NOMO-1 treated with DMSO at 0.1 percent for 48 hours (cell line): ENCODE measurements at regions not wholly inside any gene's neighbourhood (a gene's known extent, or its start where the extent isn't known, plus 50 kb on each side); places are given as distances from the start of the nearest gene placed in this dataset.
A peak's percentile ranks its signal among the peaks of the same experiment; 100 is the strongest.

Source experiments
- DNase-seq: peaks from one replicate; lab custom pipeline; 2025; ENCODE audit not compliant: unreplicated experiment; lab: John Stamatoyannopoulos, UW

GRCh38 chr2:122156176-122156890 is 400.9 kb downstream of the TSN start:
- DNase-seq: peak; percentile 15

- no peak for DNase-seq
Observed at GRCh38 chr2:122157158-122157557, 401.7 kb downstream of the TSN start.

- no peak for DNase-seq
Observed at GRCh38 chr2:122163617-122164016, 408.2 kb downstream of the TSN start.

- no peak for DNase-seq
Observed at GRCh38 chr2:122164964-122165363, 409.5 kb downstream of the TSN start.

- DNase-seq: no peak
Observed at GRCh38 chr2:122166820-122167219, 411.4 kb downstream of the TSN start.

- DNase-seq: no peak
Observed at GRCh38 chr2:122167515-122167914, 412.1 kb downstream of the TSN start.

- no peak for DNase-seq
Observed at GRCh38 chr2:122168799-122169198, 413.3 kb downstream of the TSN start.

- DNase-seq: no peak
Observed at GRCh38 chr2:122172812-122173211, 417.4 kb downstream of the TSN start.

DNA sequence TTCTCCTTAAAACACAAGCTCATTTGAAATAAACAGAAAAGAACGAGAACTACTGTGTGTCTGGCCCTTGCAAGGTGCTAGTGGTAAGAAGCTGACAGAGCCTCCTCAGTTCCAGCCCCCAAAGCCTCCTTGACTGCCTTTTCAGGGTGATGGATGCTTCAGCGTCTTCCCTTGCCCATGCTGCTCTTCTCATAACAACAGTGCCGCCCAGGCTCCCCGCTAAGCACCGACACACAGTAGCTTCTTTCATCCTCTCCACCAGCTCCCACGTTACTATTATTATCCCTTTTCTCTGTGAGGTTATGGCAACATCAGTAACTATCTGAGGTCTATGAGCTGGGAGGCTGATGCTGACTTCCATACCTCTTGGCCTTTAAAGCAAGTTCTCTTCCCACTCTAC is 418.6 kb downstream of the TSN start:
- no peak for DNase-seq

- no peak for DNase-seq
Observed at GRCh38 chr2:122179492-122180165, 424.2 kb downstream of the TSN start.

DNA sequence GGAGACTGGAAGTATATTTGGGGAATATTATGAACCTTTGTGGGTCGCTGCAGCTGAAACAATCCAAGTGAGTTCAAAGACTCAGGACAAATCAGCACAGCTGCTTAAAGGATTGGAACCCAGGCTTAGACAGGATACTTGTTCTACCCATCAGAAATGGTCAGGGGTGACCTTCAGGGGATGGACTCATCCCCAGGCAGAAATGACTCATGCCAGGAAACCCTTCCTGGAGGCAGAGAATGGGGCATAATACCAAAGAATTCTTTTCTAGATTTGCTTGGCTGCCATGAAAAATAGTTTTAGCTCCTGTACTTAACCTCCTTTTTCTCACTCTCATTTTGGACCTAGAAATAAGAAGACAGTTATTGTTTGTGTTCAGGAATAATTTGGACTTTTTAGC is 425.5 kb downstream of the TSN start:
- DNase-seq: no peak

GRCh38 chr2:122182616-122183355 is 427.3 kb downstream of the TSN start:
- DNase-seq: no peak

DNA sequence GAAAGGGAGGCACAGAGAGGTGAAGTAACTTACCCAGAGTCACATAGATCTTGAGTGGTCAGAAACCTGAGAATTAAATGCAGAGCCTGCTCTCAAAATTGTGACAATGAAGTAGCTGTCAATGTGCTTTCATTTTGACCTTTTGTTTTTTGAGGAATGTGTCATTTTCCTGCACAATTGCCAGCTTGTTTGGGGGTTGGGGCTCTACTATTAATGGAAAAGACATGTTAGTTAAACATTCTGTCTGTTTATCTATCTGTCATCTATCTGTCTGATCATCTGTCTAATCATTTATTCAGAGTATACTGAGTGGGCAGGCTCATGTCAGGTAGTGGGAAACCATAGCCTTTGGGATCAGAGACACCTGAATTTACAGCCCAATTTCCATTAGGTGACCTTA is 428.4 kb downstream of the TSN start:
- no peak for DNase-seq

DNA sequence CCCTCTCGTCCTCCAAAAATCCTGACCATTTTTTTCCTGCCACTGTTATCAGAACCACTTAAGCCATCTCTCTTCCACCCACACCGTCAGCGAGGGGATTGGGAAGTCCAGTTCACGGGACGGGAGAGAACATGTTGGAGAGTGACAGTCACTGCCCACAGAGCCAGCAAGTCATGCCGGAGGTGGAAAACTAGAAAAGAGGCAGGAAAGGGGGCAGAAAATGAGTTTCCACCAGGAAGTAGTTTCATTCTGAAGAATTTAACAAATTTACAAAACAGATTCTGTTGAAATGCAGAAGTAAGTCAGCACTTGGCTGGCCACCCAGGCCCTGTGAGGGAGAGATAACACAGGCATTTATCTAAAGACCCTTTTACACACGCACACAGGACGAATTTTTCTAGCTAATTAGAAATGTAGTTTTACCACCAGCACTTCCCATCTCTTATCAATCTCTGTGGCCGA is 431.3 kb downstream of the TSN start:
- DNase-seq: no peak

GRCh38 chr2:122191331-122191730 is 435.9 kb downstream of the TSN start:
- DNase-seq: no peak

- no peak for DNase-seq
Observed at GRCh38 chr2:122193622-122194021, 438.2 kb downstream of the TSN start.

- DNase-seq: no peak
Observed at GRCh38 chr2:122194546-122194945, 439.1 kb downstream of the TSN start.

DNA sequence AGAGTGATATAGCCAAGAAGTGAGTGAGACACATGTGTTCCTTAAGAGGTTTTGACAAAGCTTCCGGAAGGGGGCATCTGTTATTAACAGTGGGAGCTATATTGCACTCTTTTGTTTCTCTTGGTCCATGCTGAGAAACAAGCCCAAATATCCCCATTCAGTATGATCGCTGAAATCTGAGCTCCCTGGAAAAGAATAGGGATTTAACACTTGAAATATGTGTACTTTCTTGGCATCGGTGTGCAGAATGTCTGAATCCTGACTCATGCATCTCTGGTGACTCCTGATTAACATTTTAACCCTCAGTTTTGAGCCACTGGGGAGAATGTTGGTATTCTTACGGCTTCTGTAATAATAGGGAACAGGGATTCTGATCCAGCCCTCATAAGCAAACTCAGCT is 448.1 kb downstream of the TSN start:
- no peak for DNase-seq

GRCh38 chr2:122205641-122206040 is 450.2 kb downstream of the TSN start:
- no peak for DNase-seq

- no peak for DNase-seq
Observed at GRCh38 chr2:122206101-122206500, 450.6 kb downstream of the TSN start.

DNA sequence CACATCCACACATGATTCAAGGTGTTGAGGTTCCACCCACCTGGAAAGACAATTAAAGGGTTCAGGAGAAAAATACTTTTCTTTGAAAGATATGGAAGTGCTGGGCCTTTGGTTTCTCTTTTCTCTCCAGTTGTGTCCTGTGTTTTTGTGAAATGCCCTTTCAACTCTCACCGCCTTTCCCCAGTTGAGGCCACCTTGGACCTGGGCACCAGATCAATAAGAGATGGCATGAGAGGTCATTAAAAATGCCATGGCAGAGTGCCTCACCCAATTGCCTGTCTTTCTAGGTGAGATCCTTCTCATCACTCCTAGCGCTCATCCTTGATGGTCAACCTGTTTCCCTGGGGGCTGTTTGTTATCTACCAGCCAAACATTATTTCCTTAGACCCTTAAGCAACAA is 453.9 kb downstream of the TSN start:
- DNase-seq: no peak

DNA sequence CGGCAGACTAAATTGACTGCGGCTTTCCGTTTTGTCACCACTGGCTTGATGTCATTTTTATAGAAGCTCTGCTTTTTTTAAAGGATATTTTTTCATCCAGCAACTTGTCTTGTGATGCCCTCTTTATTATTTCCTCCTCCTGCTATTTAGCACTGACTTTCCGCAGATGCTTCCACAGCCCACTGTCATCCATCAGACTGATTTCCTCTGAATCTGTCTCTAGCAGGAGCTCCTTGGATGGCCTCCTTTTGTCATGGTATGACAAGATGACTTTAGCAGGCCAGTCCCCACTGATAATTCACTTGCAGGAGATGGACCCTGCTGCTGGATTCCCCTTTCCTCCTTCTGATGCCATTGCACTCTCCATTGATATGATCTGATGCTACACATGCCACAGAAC is 454.6 kb downstream of the TSN start:
- DNase-seq: no peak
